GM12892 (cell line): ENCODE measurements at regions not wholly inside any gene's neighbourhood (a gene's known extent, or its start where the extent isn't known, plus 50 kb on each side); places are given as distances from the start of the nearest gene placed in this dataset.
"Not testable (repeated sequence)": the region's sequence is repeated elsewhere in the genome, so short reads cannot be mapped to it uniquely, and the experiment has no call there.

Experiments
- POLR2A ChIP-seq: IDR thresholded peaks from 2 replicates; pipeline ENCODE4 v1.6.1; 2011; ENCODE audit warnings: low read depth, low read length, control low read depth
- POLR2AphosphoS5 ChIP-seq: IDR thresholded peaks from 2 replicates; pipeline ENCODE4 v1.6.1; 2011; ENCODE audit warnings: low read depth, low read length, control low read depth

DNA sequence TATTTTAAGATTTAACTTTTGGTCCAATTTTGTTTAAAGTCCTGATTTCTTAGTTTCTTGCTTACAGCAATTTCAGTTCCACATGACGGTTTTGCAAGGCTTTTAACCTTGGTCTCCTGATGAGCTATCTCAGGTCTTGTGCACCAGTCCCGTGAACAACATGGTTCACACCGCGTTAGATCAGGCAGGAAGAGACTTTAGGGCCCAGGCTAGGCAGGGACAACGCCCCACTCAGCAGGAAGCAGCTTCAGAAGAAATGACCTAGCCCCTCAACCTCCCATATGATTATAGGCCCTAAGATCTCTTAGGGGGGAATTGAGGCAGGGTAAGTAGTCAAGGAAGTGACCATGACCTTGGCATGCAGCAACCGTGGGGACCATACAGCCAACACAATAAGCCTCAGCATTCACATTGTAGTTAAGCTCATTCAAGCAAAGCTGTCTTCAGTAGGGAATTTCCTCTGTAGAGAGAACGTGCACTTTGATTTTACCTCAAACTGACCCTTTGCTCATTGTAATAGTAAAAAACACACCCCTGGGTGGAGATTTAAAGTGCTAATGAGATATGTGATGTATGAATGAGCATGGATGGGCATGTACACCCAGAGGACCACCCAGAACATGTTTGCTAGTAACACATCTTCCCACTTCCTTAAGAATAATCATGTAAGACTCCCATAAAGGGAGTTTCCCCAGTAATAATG, 55.3 kb upstream of the CT45A1 start:
- TF ChIP-seq POLR2AphosphoS5, POLR2A: not testable (repeated sequence)
